NOMO-1 (cell line): ENCODE measurements at regions not wholly inside any gene's neighbourhood (a gene's known extent, or its start where the extent isn't known, plus 50 kb on each side); places are given as distances from the start of the nearest gene placed in this dataset.

Experiments used
- DNase-seq, 2 experiments: peaks; one replicate each; lab custom pipeline; 2025; ENCODE audit not compliant: unreplicated experiment in 2 of 2; lab: John Stamatoyannopoulos, UW

DNA sequence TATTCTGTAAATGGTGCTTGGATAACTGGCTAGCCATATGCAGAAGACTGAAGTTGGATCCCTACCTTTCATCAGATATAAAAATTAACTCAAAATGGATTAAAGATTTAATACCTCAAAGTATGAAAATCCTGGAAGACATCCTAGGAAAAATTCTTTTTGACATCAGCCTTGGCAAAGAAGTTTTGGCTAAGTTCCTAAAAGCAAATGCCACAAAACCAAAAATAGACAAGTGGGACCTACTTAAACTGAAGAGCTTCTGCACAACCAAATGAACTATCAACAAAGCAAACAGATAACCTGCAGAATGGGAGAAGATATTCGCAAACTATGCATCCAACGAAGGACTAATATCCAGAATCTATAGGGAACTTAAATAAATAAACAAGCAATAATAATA lies 60.3 kb upstream of the RIPPLY2 start:
- no peak for DNase-seq

DNA sequence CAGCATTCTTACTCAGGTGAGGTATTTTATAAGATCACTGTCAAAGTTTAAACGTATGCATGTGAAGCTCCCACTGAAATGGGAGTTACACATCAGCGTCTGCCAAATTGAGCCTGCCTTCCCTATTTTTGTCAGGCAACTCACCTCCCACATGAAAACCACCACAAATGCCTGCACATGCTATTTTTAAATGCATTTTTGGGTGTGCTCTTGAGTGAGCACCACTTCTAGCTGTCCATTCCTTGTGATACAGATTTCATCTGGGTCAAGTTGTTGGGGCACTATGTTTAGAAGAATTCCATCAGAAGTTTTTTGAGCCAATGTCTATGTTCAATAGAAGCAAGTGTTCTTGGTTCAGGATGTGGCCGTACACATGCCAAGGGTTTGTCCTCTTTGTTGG lies 71.7 kb upstream of the RIPPLY2 start:
- DNase-seq = no peak

DNA sequence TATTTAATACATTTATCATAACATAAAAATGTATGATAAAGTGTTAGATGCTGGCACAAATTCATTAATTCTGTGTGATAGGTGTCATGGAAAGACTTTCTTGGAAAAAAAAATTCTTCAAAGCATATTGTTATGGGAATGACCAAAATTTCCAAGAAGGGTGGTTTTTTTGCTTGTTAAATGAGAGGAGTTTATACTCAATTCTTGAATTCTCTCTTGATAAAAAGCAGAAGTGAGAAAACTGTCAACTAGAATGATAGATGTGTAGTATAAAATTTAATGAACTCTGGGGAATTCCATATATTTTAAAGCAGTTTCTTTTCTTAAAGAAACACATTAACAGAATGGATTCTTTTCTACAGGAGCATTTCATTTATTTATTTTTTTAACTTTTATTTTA lies 62.0 kb upstream of the SNAP91 start:
- DNase-seq = peak in 1 of 2 experiments; percentile 53

DNA sequence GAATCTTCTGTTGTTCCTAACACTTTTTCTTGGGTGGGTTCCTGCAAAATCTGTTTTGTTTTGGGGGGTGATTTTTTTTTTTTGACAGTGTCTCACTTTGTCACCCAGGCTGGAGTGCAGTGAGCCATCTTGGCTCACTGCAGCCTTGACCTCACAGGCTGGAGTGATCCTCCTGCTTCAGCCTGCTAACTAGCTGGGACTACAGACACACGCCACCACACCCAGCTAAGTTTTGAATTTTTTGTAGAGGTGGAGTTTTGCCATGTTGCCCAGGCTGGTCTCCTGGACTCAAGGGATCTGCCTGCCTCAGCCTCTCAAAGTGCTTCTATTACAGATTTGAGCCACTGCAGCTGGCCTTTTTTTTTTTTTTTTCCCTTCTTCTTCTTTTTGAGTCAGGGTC lies 60.5 kb upstream of the SNAP91 start:
- no peak for DNase-seq

DNA sequence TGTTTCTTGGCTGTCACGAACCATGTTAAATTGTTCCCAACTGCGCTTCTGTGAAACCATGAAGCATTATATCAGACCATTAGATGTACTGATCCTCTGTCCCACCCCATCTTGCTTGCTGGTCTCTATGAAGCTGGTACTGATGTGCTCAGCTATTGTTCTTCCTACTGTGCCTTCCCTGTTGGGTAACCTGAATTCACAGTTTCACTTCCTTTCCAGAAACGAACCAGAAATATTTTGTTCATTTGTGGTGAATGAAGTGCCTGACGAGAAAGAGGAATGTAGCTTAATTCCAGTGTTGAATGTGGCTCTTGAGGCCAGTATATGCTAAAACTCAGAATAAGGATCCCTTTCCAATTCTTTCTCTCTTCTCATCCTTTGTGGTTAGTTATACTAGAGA lies 58.1 kb upstream of the SNAP91 start:
- DNase-seq = peak; percentile 66 to 92
